Heart right ventricle (tissue), 16 donors: ENCODE measurements at regions not wholly inside any gene's neighbourhood (a gene's known extent, or its start where the extent isn't known, plus 50 kb on each side); places are given as distances from the start of the nearest gene placed in this dataset.

Source experiments
- ATAC-seq, 8 donors: fragments of 200-7000 bp; cut with Tn5 transposase; one replicate each; pipeline ENCODE4 v1.9.1; 2020; ENCODE audit warnings: mild to moderate bottlenecking in 8 of 8, moderate library complexity in 8 of 8, moderate number of reproducible peaks in 1 of 8
- DNase-seq, 2 donors: peaks; one replicate each; pipeline ENCODE4 v3.0.0-alpha.2; 2020
- H3K27ac ChIP-seq, 10 donors: fragments of 200-600 bp; sonication (generic) in 2 of 10; one replicate each; pipeline versions ENCODE4 v1.5.0 to v1.8.0; 2020 to 2022; ENCODE audit warnings: mild to moderate bottlenecking in 3 of 10
- H3K27me3 ChIP-seq, 7 donors: fragments of 200-600 bp; one replicate each; pipeline ENCODE4 v1.8.0; 2021 to 2022; ENCODE audit warnings: mild to moderate bottlenecking in 2 of 7
- H3K36me3 ChIP-seq, 9 donors: fragments of 200-600 bp; sonication (generic) in 1 of 9; one replicate each; pipeline versions ENCODE4 v1.5.0 to v1.8.0; 2020 to 2022; ENCODE audit warnings: mild to moderate bottlenecking in 2 of 9
- H3K4me1 ChIP-seq, 9 donors: fragments of 200-600 bp; sonication (generic) in 1 of 9; one replicate each; pipeline versions ENCODE4 v1.5.0 to v1.8.0; 2020 to 2022; ENCODE audit warnings: mild to moderate bottlenecking in 4 of 9
- H3K4me3 ChIP-seq, 10 donors: fragments of 200-600 bp; sonication (generic) in 2 of 10; one replicate each; pipeline versions ENCODE4 v1.5.0 to v1.8.0; 2020 to 2022; ENCODE audit warnings: mild to moderate bottlenecking in 7 of 10, moderate library complexity in 2 of 10
- H3K9me3 ChIP-seq, 11 donors: fragments of 200-600 bp in 10 of 11; sonication (generic) in 2 of 11; one replicate each; pipeline versions ENCODE4 v1.5.0 to v1.8.0; 2013 to 2022; ENCODE audit warnings: mild to moderate bottlenecking in 2 of 11, control low read depth in 1 of 11, moderate library complexity in 1 of 11
- WGBS, 2 donors: extraction: QIAGEN DNeasy Blood & Tissue Kit; methylation state at CpG; one replicate each; pipeline ENCODE4 v1.1.7; 2013; ENCODE audit warnings: inconsistent platforms in 1 of 2; 5-methylcytosine and 5-hydroxymethylcytosine counted together
- intact Hi-C, 10 donors: fragments of 100-400 bp; cut with DNase I; formaldehyde crosslinking; loops; one replicate each; pipeline versions ENCODE4 v1.11.1 to v1.14.2; 2022
- TF ChIP-seq, protein P1 (sequence below), 9 donors: fragments of 200-600 bp; sonication (generic) in 2 of 9; IDR thresholded peaks; one replicate each; pipeline versions ENCODE4 v1.5.0 to v1.8.0; 2021 to 2022; ENCODE audit warnings: antibody characterized with exemption in 9 of 9, mild to moderate bottlenecking in 5 of 9, moderate library complexity in 1 of 9
- donor health status: Arrhythmogenic right ventricular cardiomyopathy.
- donor health status: ischemic (EF 13 %, LVEDD 7.1; RV severe dilation, severe dysfunction).
- donor health status: healthy with polysubstance abuse.
- donor health status: DM: no; HTN: yes; CAD: no.
- donor health status: DM: no; HTN: no; CAD: no.
- donor health status: ischemic (EF 25% LVEDD 6.9; RV normal size, moderate dysfunction).
- donor health status: ischemic (EF 25% LVEDD 5.7; RV mildly dilated, moderate dysfunction).
- donor health status: healthy.
- donor health status: DM: yes; HTN: yes; CAD: no.
- donor health status: Ischemic cardiomyopathy.
- donor health status: ischemic (EF 35%, LVEDD 5.7; RV mildly dilated, moderate dysfunction).
- donor health status: nonischemic (EF 11% LVEDD 7.7; RV severe dilation, severe dysfunction).
- donor health status: DM: yes; HTN: yes; CAD: no.
- donor health status: PGD.
- donor health status: ischemic (EF 29% LVEDD 5.4; RV normal size, mild dysfunction).
- donor health status: nonischemic (EF 23%, LVEDD 6.1; RV moderate dilation, normal function).

DNA sequence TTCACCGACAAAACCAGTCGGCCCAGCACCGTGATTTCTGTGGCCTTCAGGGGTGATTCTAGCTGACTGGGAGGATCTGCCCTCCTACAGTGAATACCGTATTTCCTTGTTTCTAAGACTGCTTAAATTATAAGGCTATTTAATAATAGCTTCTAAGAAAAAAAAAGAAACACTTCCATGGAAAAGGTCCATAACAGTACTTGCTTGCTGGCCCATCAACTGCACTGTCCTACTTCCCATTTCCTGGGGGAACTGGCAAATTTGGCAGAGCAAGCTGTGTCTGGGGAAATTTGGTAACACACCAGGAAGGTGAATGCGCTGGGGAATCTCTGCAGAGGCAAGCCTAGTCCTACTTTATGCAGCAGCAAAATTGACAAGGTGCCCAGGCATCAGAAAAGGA lies 214.0 kb downstream of the ZNF326 start:
- TF ChIP-seq, protein P1, sequence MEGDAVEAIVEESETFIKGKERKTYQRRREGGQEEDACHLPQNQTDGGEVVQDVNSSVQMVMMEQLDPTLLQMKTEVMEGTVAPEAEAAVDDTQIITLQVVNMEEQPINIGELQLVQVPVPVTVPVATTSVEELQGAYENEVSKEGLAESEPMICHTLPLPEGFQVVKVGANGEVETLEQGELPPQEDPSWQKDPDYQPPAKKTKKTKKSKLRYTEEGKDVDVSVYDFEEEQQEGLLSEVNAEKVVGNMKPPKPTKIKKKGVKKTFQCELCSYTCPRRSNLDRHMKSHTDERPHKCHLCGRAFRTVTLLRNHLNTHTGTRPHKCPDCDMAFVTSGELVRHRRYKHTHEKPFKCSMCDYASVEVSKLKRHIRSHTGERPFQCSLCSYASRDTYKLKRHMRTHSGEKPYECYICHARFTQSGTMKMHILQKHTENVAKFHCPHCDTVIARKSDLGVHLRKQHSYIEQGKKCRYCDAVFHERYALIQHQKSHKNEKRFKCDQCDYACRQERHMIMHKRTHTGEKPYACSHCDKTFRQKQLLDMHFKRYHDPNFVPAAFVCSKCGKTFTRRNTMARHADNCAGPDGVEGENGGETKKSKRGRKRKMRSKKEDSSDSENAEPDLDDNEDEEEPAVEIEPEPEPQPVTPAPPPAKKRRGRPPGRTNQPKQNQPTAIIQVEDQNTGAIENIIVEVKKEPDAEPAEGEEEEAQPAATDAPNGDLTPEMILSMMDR (IDR thresholded peaks at IDR 0.05), result no peak
- H3K9me3 ChIP-seq, result no peaks in the 10 kb centered on the region
- DNase-seq (no peak), ATAC-seq (no peak)
- no peak overlapping the region for H3K27ac ChIP-seq
- no peaks in the 10 kb centered on the region for H3K27me3 ChIP-seq
- intact Hi-C loops, result no loop called here
- 61 to 70% methylated on average over 5 of the region's 5 CpGs for WGBS, 2 donors
- H3K4me1 ChIP-seq, result no peaks in the 10 kb centered on the region
- H3K4me3 ChIP-seq, result no peak overlapping the region
- no peaks in the 10 kb centered on the region for H3K36me3 ChIP-seq

DNA sequence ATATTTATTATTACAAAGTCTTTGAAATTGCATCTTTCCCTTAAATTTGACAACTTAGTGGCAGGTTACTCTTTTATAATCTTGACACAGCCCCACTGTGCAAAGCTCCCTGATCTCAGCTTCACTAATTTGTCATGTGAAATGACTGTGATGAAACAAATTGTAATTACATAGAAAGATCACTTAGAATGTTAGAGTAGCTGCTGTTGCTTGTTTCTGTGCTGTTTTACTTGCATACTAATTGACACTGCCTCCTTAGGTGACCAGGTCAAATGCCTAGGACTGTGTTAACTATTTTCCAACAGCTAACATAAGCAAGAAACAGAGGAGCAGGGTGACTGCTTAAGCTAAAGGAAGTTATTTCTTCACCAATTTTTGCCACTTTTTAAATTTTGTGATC lies 211.3 kb downstream of the ZNF326 start:
- Histone ChIP-seq H3K27me3 (no peaks in the 10 kb centered on the region), H3K9me3 (no peaks in the 10 kb centered on the region), H3K27ac (no peak overlapping the region), H3K4me1 (no peaks in the 10 kb centered on the region), H3K36me3 (no peaks in the 10 kb centered on the region), H3K4me3 (no peak overlapping the region)
- TF ChIP-seq, protein P1 (IDR thresholded peaks at IDR 0.05), result no peak
- intact Hi-C loops, result no loop called here
- DNase-seq, result no peak
- no peak for ATAC-seq

DNA sequence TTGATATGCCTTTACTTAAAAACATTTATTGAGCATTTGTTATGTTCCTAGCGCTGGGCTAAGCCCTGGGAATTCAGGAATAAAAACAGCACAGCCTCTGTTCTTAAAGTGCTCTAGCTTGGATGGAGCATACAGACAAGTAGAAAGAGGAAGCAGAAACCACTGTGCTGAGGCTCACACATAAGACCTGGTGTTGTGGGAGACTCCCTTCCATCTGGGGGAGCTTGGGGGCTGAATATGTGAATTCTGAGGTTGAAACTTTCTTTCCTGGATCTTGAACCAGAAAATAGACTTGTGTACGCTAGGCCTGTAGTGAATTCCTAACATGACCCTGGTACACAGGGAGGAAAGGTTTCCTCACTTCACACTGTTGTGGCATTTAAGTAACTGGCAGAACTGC lies 209.9 kb downstream of the ZNF326 start:
- H3K4me1 ChIP-seq, result no peaks in the 10 kb centered on the region
- WGBS, 2 donors, result 89 to 90% methylated on average over 2 of the region's 2 CpGs
- TF ChIP-seq, protein P1 (IDR thresholded peaks at IDR 0.05), result no peak
- no peak overlapping the region for H3K27ac ChIP-seq
- DNase-seq (no peak), ATAC-seq (no peak)
- no peaks in the 10 kb centered on the region for H3K27me3 ChIP-seq
- H3K36me3 ChIP-seq, result no peaks in the 10 kb centered on the region
- intact Hi-C loops, result no loop called here
- H3K9me3 ChIP-seq, result no peaks in the 10 kb centered on the region
- no peak overlapping the region for H3K4me3 ChIP-seq

DNA sequence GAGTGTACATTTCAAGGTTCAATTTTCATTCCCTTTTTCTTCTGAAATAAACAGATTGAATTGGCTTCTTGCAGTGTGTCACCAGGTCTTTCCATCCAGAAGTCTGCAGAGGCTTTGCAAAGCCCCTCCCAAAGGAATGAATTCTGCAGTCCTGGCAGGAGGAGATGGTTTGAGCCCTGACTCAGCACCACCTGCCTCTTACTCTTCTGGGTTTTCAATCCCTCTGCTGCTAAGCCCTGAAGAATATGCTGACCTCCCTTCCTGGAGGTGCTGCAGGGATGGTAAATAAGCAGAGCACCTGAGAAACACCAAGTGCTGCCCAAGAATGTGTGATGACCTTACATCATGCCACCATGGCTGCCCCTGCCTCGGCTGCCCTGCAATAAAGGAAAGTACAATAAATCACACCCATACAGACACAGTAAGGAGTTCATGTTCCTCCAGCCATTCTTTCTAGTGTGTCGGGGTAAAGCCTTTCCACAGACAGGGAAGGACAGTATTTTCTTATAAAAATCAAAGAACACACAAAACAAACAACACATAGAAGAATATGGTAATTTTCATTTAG lies 209.2 kb downstream of the ZNF326 start:
- Histone ChIP-seq H3K27me3 (no peaks in the 10 kb centered on the region), H3K9me3 (no peaks in the 10 kb centered on the region), H3K36me3 (no peaks in the 10 kb centered on the region), H3K4me1 (no peaks in the 10 kb centered on the region), H3K4me3 (no peak overlapping the region), H3K27ac (no peak overlapping the region)
- DNase-seq, result no peak
- intact Hi-C loops, result no loop called here
- 83 to 91% methylated on average over 2 of the region's 2 CpGs for WGBS, 2 donors
- no peak for ATAC-seq
- TF ChIP-seq, protein P1 (IDR thresholded peaks at IDR 0.05), result no peak
